ENCODE measurements at regions not wholly inside any gene's neighbourhood (a gene's known extent, or its start where the extent isn't known, plus 50 kb on each side); places are given as distances from the start of the nearest gene placed in this dataset.

DNA sequence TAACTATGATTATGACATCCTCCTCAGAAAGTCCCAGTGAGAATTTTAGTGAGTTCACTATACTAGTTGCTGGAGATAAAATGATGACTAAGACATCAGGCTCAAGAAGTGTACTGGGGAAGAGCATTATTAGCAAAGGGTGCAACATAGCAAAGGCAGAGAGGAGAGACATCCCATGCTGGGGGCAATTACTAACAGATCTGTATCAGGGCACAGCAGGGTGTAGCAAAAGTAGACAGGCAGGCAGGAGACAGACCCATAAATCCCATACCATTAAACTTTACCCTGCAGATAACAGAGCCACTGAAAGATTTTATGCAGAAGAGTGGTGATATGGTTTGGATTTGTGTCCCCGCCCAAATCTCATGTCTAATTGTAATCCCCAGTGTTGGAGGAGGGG lies 161.7 kb downstream of the SP3 start:
- Histone ChIP-seq H3K4me3 (replicated peaks; ENCODE audit: low read depth, low read length) (no peak overlapping the region), H3K36me3 (ENCODE audit: control insufficient read depth, insufficient read depth, low read length) (no peaks in the 10 kb centered on the region), H3K27me3 (replicated peaks; ENCODE audit: control insufficient read depth, insufficient read depth, low read length) (no peaks in the 10 kb centered on the region)
- DNase-seq (ENCODE audit: extremely low read depth, insufficient read length): no peak
- TF ChIP-seq, protein P1, sequence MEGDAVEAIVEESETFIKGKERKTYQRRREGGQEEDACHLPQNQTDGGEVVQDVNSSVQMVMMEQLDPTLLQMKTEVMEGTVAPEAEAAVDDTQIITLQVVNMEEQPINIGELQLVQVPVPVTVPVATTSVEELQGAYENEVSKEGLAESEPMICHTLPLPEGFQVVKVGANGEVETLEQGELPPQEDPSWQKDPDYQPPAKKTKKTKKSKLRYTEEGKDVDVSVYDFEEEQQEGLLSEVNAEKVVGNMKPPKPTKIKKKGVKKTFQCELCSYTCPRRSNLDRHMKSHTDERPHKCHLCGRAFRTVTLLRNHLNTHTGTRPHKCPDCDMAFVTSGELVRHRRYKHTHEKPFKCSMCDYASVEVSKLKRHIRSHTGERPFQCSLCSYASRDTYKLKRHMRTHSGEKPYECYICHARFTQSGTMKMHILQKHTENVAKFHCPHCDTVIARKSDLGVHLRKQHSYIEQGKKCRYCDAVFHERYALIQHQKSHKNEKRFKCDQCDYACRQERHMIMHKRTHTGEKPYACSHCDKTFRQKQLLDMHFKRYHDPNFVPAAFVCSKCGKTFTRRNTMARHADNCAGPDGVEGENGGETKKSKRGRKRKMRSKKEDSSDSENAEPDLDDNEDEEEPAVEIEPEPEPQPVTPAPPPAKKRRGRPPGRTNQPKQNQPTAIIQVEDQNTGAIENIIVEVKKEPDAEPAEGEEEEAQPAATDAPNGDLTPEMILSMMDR (IDR thresholded peaks at IDR 0.05; ENCODE audit: insufficient read depth, low read length, poor library complexity, severe bottlenecking): no peak

DNA sequence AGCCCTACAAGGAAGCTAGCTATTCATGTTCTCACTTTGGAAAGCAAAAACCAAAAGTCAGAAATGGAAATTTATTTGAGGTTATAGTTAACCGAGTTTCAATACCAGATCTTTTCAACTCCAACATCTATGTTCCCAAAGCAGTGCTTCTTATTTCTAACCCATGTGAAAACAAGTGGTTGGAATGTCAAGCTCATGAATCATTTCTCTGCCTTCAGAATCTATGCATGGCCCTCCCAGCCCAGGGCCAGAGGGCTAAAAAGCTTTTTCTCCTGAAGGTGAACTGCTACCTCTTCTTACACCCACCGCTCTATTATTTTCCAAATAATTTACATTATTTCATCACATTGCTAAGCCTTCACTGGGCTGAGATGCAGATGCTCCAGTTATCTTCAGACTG lies 158.4 kb downstream of the SP3 start:
- no peak for DNase-seq (ENCODE audit: extremely low read depth, insufficient read length)
- Histone ChIP-seq H3K27me3 (replicated peaks; ENCODE audit: control insufficient read depth, insufficient read depth, low read length) (no peaks in the 10 kb centered on the region), H3K4me3 (replicated peaks; ENCODE audit: low read depth, low read length) (no peak overlapping the region), H3K36me3 (ENCODE audit: control insufficient read depth, insufficient read depth, low read length) (no peaks in the 10 kb centered on the region)
- TF ChIP-seq, protein P1 (IDR thresholded peaks at IDR 0.05; ENCODE audit: insufficient read depth, low read length, poor library complexity, severe bottlenecking): no peak

GRCh38 chr2:173808718-173809117 lies 156.5 kb downstream of the SP3 start:
- no peak for DNase-seq (ENCODE audit: extremely low read depth, insufficient read length)
- TF ChIP-seq, protein P1 (IDR thresholded peaks at IDR 0.05; ENCODE audit: insufficient read depth, low read length, poor library complexity, severe bottlenecking): no peak
- H3K4me3 ChIP-seq (replicated peaks; ENCODE audit: low read depth, low read length): no peak overlapping the region

DNA sequence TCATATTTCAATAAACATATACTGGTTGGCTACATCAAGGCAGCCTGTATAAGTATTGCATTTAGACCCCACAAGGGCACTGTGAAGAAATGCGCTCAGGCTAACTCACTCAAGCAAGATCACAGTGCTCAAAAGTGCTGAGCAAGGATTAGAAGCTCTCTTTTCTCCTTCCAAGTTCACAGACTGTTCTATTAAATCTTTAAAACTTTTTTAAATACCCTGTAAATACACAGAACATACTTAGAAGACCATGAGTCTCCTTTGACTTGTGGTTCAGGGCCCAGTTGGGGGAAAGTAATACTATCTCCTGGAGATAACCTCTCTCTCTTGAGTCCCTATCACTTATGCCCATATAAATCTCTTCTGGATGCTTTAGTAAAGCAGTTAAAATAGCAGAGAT lies 152.9 kb downstream of the SP3 start:
- no peak for DNase-seq (ENCODE audit: extremely low read depth, insufficient read length)
- TF ChIP-seq, protein P1 (IDR thresholded peaks at IDR 0.05; ENCODE audit: insufficient read depth, low read length, poor library complexity, severe bottlenecking): no peak
- Histone ChIP-seq H3K4me3 (replicated peaks; ENCODE audit: low read depth, low read length) (no peak overlapping the region), H3K27me3 (replicated peaks; ENCODE audit: control insufficient read depth, insufficient read depth, low read length) (no peaks in the 10 kb centered on the region; the same call in 1 of the 2 replicates), H3K36me3 (ENCODE audit: control insufficient read depth, insufficient read depth, low read length) (no peaks in the 10 kb centered on the region)

More at GRCh38 chr2:173808718-173809117, 156.5 kb downstream of the SP3 start:
- Histone ChIP-seq H3K36me3 (ENCODE audit: control insufficient read depth, insufficient read depth, low read length) (no peaks in the 10 kb centered on the region), H3K27me3 (replicated peaks; ENCODE audit: control insufficient read depth, insufficient read depth, low read length) (no peaks in the 10 kb centered on the region)

DNA sequence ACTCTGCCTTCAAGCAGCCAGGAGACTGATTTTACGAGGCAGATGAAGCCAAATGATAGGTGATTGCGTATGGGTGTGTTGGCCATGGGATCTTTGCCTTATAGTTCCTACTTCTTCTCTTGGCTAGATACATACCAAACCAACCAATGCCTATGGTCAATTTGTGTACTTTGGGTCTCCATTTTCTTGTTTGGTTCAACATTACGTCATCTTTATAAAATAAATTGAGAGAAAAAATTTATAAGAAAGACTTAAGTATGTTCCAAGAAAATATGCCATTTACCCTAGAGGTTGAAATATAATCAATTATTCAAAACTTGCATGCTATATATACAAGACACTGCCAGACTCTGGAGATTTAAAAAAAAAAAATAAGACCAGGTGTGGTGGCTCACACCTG lies 150.9 kb downstream of the SP3 start:
- Histone ChIP-seq H3K27me3 (replicated peaks; ENCODE audit: control insufficient read depth, insufficient read depth, low read length) (no peaks in the 10 kb centered on the region; the same call in 1 of the 2 replicates), H3K36me3 (ENCODE audit: control insufficient read depth, insufficient read depth, low read length) (no peaks in the 10 kb centered on the region), H3K4me3 (replicated peaks; ENCODE audit: low read depth, low read length) (no peak overlapping the region)
- DNase-seq (ENCODE audit: extremely low read depth, insufficient read length): no peak
- TF ChIP-seq, protein P1 (IDR thresholded peaks at IDR 0.05; ENCODE audit: insufficient read depth, low read length, poor library complexity, severe bottlenecking): no peak

- DNase-seq (ENCODE audit: extremely low read depth, insufficient read length): no peak
- TF ChIP-seq, protein P1 (IDR thresholded peaks at IDR 0.05; ENCODE audit: insufficient read depth, low read length, poor library complexity, severe bottlenecking): no peak
- Histone ChIP-seq H3K36me3 (ENCODE audit: control insufficient read depth, insufficient read depth, low read length) (no peaks in the 10 kb centered on the region), H3K4me3 (replicated peaks; ENCODE audit: low read depth, low read length) (no peak overlapping the region), H3K27me3 (replicated peaks; ENCODE audit: control insufficient read depth, insufficient read depth, low read length) (no peaks in the 10 kb centered on the region; the same call in 1 of the 2 replicates)
Observed at GRCh38 chr2:173815772-173816171, 149.4 kb downstream of the SP3 start.

Measured in GM06990 (cell line).